VCaP (cell line): ENCODE measurements at regions not wholly inside any gene's neighbourhood (a gene's known extent, or its start where the extent isn't known, plus 50 kb on each side); places are given as distances from the start of the nearest gene placed in this dataset.

Experiments
- H3K27ac ChIP-seq: fragments of 450-650 bp; 2 replicates; pipeline ENCODE4 v1.5.1; 2017
- TF ChIP-seq, protein P1 (sequence below): fragments of 450-650 bp; conservative IDR thresholded peaks from 2 replicates; pipeline ENCODE4 v1.5.1; 2017; ENCODE audit warnings: mild to moderate bottlenecking, moderate library complexity

DNA sequence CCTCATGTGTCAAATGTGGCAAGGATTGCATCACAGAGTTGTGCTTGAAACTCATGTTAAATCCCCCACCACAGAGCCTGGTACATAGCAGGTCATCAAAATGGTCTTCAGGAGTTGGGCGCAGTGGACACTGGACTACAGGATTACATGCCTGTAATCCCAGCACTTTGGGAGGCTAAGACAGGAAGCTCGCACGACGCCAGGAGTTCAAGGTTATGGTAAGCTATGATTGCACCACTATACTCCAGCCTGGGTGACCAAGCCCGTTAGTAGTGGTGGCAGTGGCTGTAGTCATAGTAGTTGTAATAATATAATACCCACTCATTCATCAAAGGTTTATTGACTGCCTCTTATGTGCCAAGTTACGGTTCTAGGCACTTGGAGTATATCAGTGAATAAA, 123.4 kb upstream of the IRF2BP2 start:
- TF ChIP-seq, protein P1, sequence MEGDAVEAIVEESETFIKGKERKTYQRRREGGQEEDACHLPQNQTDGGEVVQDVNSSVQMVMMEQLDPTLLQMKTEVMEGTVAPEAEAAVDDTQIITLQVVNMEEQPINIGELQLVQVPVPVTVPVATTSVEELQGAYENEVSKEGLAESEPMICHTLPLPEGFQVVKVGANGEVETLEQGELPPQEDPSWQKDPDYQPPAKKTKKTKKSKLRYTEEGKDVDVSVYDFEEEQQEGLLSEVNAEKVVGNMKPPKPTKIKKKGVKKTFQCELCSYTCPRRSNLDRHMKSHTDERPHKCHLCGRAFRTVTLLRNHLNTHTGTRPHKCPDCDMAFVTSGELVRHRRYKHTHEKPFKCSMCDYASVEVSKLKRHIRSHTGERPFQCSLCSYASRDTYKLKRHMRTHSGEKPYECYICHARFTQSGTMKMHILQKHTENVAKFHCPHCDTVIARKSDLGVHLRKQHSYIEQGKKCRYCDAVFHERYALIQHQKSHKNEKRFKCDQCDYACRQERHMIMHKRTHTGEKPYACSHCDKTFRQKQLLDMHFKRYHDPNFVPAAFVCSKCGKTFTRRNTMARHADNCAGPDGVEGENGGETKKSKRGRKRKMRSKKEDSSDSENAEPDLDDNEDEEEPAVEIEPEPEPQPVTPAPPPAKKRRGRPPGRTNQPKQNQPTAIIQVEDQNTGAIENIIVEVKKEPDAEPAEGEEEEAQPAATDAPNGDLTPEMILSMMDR: no peak
- no peak overlapping the region for H3K27ac ChIP-seq

- TF ChIP-seq, protein P1: no peak
- no peak overlapping the region for H3K27ac ChIP-seq
Observed at GRCh38 chr1:234732671-234733390, 122.9 kb upstream of the IRF2BP2 start.

DNA sequence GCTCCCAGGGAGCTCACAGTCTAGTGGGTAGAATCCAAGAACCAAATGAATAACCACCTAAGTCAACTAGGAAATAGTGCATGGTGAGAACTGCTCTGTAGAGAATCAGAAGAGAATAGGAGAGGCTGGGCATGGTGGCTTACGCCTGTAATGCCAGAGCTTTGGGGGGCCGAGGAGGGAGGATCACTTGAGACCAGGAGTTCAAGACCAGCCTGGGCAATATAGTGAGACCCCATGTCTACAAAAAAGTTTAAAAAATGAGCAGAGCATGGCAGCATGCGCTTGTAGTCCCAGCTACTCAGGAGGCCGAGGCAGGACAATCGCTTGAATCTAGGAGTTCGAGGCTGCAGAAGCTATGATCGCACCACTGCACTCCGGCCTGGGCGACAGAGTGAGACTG, 122.3 kb upstream of the IRF2BP2 start:
- TF ChIP-seq, protein P1: no peak
- H3K27ac ChIP-seq: no peak overlapping the region

GRCh38 chr1:234731569-234732085, 121.6 kb upstream of the IRF2BP2 start:
- TF ChIP-seq, protein P1: no peak
- H3K27ac ChIP-seq: no peak overlapping the region

- TF ChIP-seq, protein P1: no peak
- H3K27ac ChIP-seq: no peak overlapping the region
Observed at GRCh38 chr1:234730770-234731568, 121.0 kb upstream of the IRF2BP2 start.

DNA sequence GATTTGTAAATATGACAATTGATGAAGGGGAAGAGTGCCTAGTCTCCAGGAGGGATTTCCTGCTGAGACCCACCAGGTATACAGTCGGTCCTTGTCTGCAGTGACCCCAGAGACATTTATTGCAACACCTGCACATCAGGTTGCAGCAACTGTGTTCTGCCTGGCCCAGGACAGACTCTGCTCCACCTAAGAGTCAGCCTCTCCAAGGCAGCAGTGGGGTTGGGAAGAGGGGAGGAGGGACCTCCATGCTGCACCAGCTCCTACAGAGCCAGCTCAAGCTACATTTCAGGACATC, 120.4 kb upstream of the IRF2BP2 start:
- H3K27ac ChIP-seq: no peak overlapping the region
- TF ChIP-seq, protein P1: no peak

DNA sequence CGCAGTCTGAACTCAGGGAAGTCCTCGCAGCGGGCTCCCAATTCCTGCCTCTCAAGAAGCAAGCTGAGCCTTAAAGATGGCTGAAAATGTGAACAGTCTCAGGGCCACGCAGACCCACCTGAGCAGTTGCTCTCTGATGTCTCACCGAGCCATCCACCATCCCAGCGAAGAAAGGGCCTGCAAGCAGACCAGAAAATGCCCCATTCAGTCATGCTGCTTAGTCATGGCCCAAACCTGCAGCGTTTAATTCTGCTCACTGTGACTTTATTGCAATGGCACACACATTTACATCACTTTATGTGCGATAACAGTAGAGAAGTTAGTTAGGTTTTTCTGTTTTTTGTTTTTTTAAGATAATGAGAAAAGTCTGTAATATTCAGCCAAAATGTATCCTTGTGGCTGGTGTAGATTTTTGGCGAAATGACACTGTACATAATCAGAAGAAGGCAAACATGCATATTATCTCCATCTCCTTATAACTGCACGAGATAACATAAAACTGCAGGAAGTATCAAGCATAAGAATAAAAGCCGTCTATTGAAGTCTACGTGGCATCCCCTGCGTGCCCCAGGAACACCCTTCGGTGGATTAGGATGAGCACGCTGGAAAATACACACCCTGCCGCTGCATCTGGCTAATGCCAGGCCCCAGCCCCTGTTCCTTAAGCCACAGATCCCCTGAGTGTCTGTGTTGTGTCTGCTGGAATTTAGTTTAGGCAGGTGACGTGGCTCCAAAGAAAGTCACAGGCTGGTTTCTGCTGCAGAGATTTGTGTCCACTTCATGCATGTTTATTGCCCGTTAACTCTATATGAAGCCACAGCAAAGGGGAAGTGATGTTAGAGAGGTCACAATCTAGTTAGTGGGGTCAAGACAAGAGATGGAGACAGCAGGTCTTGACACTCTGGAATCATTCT, 119.8 kb upstream of the IRF2BP2 start:
- TF ChIP-seq, protein P1: no peak
- no peak overlapping the region for H3K27ac ChIP-seq
